ENCODE measurements at regions not wholly inside any gene's neighbourhood (a gene's known extent, or its start where the extent isn't known, plus 50 kb on each side); places are given as distances from the start of the nearest gene placed in this dataset.
A peak's percentile ranks its signal among the peaks of the same experiment; 100 is the strongest.

GRCh38 chr19:16000024-16000663, 51.3 kb downstream of the OR10H4 start:
- no peak for DNase-seq

DNA sequence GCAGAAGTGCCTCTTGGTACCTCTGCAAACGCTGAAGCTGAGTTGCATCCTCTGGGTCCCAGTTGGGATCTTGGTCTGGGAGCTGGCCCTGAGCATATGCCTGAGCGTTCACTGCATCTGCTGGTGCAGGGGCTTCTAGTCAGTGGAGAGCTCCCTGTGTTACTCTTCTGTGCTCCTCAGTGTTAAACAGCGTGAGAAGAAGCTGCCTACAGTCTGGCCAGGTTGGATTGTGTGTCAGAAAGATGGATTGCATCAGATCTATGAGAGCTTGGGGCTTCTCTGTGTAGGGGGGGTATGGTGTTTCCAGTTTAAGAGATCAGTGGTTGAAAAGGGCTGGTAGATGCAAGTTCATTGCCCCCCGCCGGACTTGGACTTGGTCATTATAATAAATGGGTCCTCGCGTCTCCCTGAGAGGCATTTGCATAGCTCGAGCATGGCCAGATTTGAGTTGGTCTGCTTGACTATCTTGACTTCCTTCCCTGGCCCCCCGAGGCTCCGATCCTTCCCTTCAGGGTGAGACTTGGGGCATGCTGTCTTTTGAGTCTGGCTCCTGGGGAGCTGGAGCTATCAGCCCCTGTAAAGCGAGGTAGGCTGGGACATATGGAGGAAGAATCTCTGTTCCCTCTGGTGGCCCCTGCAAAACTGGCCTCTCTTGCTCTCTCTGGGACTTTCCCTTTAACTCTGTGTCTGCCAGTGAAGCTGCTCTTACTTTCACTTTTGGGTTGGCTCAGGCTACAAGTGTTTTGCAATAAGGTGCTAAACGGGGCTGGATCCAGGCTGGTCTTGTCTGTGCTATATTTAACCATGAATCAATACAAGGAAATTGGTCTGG, 52.9 kb downstream of the OR10H4 start:
- peak; percentile 30 for DNase-seq

- no peak for DNase-seq
These were observed 53.9 kb downstream of the OR10H4 start for GRCh38 chr19:16002406-16003384.

GRCh38 chr19:16003391-16003790, 54.6 kb downstream of the OR10H4 start:
- no peak for DNase-seq

DNA sequence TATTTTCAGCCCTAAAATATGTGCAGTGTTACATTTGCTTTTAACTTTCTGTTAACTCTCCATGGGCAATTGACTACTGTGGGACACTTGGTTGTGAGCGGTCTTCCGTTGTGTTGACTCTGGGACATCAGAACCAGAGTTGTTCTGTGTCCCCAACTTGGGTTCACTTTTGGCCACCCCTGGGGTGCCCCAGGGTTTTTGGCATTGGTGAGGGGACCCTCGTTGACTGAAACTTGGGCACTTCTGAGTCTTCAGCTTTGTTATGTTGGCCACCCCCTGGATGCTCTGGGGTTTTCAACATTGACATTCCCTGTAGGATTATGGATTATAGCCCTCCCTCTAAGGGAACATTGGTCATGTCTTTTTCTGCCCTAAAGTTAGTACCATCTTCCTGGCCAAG, 57.1 kb downstream of the OR10H4 start:
- no peak for DNase-seq

DNA sequence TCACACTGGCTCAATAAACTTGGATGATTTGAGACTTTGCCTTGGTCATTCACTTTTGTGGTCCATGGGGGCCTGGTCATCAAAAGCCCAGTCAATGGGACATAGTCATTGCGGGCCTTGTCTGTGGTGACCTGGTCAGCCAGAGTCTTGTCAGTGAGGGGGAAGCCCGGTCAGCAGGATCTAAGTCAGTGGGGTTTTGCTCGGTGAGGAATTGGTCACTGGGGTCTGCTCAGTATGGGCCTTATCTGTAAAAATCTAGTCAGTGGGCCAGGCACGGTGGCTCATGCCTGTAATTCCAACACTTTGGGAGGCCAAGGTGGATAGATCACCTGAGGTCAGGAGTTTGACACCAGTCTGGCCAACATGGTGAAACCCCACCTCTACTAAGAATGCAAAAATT, 63.7 kb upstream of the TPM4 start:
- DNase-seq: no peak

DNA sequence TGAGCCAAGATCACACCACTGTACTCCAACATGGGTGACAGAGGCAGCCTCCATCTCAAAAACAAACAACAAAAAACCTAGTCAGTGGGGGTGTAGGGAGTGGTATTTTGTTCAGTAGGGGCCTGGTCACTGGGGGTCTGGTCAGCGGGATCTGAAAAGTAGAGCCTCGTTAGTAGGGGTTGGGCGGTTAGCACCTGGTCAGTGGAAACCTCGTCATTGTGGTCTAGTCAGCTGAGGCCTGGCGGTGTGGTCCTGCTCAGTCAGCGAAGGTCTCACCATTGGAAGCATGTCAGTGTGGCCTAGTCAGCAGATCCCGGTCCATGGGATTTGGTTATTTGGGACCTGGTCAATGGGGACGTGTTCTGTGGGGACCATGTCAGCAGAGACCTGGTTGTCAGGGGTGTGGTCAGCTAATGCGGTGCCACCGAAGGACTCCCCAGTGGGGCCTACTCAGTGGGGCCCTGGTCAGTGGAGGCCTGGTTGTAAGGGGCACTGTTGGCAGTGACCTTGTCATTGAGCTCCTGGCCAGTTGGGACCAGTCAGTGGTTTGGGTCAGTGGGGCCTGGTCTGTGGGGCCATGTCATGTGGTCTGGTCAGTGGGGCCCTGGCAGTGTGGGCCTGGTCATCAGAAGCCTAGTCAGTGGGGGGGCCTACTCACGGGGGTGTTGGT, 63.0 kb upstream of the TPM4 start:
- no peak for DNase-seq

- no peak for DNase-seq
These were observed 62.1 kb upstream of the TPM4 start for GRCh38 chr19:16013851-16014840.

GRCh38 chr19:16014923-16015804, 61.1 kb upstream of the TPM4 start:
- DNase-seq: no peak

DNA sequence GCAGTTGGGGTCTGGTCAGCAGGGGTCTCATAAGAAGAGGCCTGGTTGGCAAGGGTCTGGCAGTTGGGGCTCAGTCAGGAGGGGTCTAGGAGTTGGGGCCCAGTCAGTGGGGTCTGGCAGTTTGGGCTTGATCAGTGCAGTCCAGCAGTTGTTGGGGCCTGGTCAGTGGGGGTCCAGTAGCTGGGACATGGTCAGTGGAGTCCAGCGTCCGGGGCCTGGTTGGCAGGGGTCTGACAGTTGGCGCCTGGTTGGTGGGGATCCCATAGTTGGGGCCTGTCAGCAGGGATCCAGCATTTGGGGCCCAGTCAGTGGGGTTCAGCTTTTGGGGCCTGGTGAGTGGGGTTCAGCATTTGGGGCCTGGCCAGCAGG, 60.5 kb upstream of the TPM4 start:
- no peak for DNase-seq

DNA sequence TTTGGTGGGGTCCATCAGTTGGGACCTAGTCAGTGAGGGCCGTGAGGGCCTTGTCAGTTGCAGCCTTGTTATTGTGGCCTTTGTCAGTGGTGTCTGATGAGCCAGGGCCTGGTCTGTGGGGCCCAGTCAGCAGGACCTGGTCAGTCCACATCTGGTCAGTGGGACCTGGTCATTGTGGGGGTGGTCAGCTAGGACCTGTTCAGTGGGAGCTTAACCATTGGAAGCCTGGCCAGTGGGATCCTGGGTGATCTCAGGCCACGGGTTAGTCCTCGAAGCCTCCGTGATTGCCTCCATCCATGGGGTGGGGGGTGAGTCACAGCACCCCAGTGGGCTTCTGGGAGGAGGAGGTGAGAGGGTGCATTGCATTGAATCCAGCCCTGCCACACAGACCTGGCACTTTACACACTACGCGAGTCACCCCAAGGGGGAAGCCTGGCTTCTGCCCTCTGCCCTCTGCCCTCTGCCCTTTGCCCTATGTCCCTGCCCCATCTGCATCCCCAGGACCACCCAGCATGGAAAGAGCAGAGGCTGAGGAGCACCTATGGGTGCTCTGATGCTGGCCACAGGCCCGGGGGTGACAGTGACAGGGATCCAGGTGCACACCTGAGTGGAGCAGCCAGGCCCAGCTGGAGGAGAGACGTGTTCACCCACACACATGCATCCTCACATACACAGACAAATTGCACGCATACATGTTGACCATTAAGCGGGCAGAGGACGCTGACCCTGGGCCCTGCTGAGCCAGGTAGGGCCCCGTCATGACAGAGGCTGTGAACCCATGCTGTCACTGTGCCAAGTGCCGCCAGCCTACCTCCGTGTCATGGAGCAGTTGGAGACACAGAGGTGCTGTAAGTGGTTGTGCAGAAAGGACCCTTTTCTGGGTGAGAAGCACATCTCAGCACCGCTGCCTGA, 59.8 kb upstream of the TPM4 start:
- DNase-seq: no peak

DNA sequence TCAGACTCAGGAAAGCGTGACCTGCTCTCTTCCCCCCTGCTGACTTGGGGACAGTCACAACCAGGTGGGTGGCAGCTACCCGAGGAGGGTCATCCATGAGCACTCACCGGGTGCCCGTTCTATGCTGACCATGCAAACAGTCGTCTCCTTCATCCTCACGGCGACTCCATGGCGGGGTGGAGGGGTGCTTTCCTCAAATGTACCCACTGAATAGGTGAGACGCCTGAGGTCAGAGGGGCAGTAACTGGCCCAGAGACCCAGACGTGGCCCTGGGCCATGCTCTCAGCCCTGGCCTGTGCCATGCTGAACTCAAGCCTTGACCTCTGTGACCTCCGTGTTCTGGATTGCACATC, 59.2 kb upstream of the TPM4 start:
- DNase-seq: no peak

- no peak for DNase-seq
These were observed 58.1 kb upstream of the TPM4 start for GRCh38 chr19:16018106-16018755.

DNA sequence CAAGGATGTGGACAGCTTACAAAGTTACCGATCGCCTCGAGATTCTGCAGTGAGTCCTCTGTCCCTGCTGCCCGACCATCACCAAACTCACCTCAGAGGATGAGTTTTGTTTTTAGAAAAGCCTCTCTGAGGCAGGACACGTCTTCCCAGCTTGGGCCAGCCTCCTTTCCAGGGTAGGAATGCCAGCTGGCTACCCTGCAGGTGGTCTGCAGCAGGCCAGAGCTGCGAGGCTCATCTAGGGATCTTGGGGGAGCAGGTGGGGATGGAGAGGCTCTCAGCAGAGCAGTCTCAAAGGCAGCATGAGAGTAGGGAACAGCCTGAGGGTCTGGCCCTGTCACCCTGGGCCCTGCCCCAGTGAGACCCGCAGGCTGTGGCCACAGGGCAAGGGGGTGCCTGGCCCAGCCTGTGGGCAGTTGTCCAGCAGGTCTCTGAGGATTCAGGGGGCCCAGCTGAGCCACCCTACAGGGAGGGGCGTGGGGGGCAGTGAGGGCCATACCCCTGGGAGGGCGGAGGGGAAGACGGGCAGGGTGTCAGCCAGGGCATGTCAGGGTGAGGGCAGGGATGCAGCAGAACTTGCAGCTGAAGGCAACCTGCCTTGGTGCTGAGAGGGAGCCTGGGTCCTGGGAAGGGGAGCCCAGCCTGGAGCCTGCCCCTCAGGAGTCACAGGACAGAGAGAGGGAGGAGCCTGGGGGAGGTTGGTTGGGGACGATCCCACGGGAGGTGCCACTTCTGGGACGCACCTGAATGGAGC, 57.3 kb upstream of the TPM4 start:
- DNase-seq: no peak

GRCh38 chr19:16019691-16020448, 56.4 kb upstream of the TPM4 start:
- DNase-seq: no peak

DNA sequence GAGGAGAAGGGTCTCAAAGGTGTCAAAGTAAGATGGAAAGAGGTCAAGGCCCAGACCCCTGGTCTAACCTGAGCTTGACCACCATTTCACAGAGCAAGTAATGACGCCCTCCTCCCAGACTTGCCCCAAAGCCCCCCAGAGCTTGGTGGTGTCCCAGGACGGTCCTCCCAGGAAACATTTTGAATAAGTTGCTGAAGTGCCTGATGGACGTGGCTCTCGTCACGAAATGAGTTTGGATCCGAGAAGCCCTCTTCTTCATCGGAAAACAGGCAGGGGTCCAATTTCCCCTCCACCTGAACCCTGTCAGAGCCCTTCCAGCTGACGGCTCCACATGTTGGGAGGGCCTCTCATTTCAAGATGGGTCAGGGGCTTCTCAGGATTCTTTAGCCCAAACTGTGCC, 54.5 kb upstream of the TPM4 start:
- no peak for DNase-seq

DNA sequence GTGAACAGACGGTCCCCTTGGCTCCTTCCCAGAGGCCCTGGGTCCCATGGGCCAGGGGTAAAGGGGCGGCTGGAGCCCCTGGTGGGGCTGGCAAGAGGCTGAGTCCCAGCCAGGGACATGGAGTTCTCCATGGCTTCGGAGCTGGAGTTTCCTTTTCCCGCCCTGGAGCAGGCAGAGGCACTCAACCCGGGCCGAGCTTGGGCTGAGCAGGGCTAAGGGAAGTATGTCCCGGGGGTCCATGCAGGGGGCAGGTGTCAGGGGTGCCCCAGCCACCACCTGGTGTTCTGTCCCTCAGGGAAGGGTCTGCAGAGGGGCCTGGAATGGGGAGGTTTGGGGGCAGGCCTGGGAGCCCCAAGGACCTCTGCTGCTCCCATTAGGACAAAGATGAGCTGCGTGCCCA, 54.0 kb upstream of the TPM4 start:
- no peak for DNase-seq
